H1 (cell line): ENCODE measurements at regions not wholly inside any gene's neighbourhood (a gene's known extent, or its start where the extent isn't known, plus 50 kb on each side); places are given as distances from the start of the nearest gene placed in this dataset.

ENCODE experiments used
- CTCF ChIA-PET: fragments of 300-600 bp; sonication (Branson Sonifier 250); formaldehyde crosslinking; loops from one replicate; lab custom pipeline; 2021; ENCODE audit not compliant: partially characterized antibody; lab: Charles Lee
- POLR2A ChIA-PET: fragments of 300-600 bp; sonication (Branson Sonifier 250); formaldehyde crosslinking; loops from one replicate; lab custom pipeline; 2021; ENCODE audit warnings: inconsistent platforms; ENCODE audit not compliant: partially characterized antibody; lab: Charles Lee
- DNase-seq, 2 experiments: peaks; one replicate each; pipeline versions ENCODE4 v3.0.0 to v3.0.0-alpha.2; 2010 to 2022; ENCODE audit warnings: low spot score in 2 of 2, low read depth in 1 of 2, mixed read lengths in 1 of 2
- FAIRE-seq: peaks from 2 replicates; lab custom pipeline; 2011; peaks lifted over from hg19 to GRCh38; lab: Jason Lieb, UNC
- H2AFZ ChIP-seq: 2 replicates; pipeline ENCODE4 v1.8.1; 2012; ENCODE audit warnings: low read length, inconsistent platforms
- H2AK5ac ChIP-seq: 2 replicates; pipeline ENCODE4 v1.6.1; 2013; ENCODE audit warnings: low read depth, low read length
- H2BK120ac ChIP-seq: replicated peaks from 2 replicates; pipeline ENCODE3; 2013; ENCODE audit warnings: low read depth, low read length, inconsistent platforms
- H2BK12ac ChIP-seq: 2 replicates; pipeline ENCODE4 v1.6.1; 2013; ENCODE audit warnings: low read depth, low read length
- H2BK15ac ChIP-seq: 2 replicates; pipeline ENCODE4 v1.6.1; 2013; ENCODE audit warnings: low read length
- H2BK20ac ChIP-seq: 2 replicates; pipeline ENCODE4 v1.6.1; 2013; ENCODE audit warnings: low read length
- H2BK5ac ChIP-seq: 2 replicates; pipeline ENCODE4 v1.6.1; 2013; ENCODE audit warnings: low read depth, low read length
- H3K14ac ChIP-seq: 2 replicates; pipeline ENCODE4 v1.6.1; 2013; ENCODE audit warnings: inconsistent platforms; ENCODE audit not compliant: insufficient read length
- H3K18ac ChIP-seq: 2 replicates; pipeline ENCODE4 v1.6.1; 2013; ENCODE audit warnings: low read length; ENCODE audit errors: extremely low read depth
- H3K23ac ChIP-seq: 2 replicates; pipeline ENCODE4 v1.6.1; 2013; ENCODE audit warnings: inconsistent platforms; ENCODE audit not compliant: insufficient read length
- H3K23me2 ChIP-seq: 2 replicates; pipeline ENCODE4 v1.6.1; 2013; ENCODE audit warnings: low read depth, low read length
- H3K27ac ChIP-seq: 2 replicates; pipeline ENCODE4 v1.6.1; 2011; ENCODE audit warnings: low read depth, low read length, inconsistent platforms
- H3K27me3 ChIP-seq, 4 experiments: replicated peaks in 1 of 4; 1 replicate in 1 of 4; 2 replicates in 3 of 4; pipeline versions ENCODE4 v1.6.1 to v1.8.1; 2011 to 2013; ENCODE audit warnings: low read length in 3 of 4, mild to moderate bottlenecking in 3 of 4, inconsistent platforms in 2 of 4, mixed read lengths in 2 of 4, moderate library complexity in 1 of 4; ENCODE audit not compliant: control insufficient read depth in 3 of 4, insufficient read depth in 3 of 4; ENCODE audit errors: extremely low read depth in 1 of 4
- H3K36me3 ChIP-seq, 4 experiments: 2 replicates each; pipeline versions ENCODE4 v1.6.1 to v1.8.1; 2011 to 2013; ENCODE audit warnings: mild to moderate bottlenecking in 4 of 4, low read length in 3 of 4, moderate library complexity in 2 of 4, control low read depth in 1 of 4, inconsistent platforms in 1 of 4; ENCODE audit not compliant: insufficient read depth in 4 of 4, control insufficient read depth in 2 of 4
- H3K4ac ChIP-seq: replicated peaks from 2 replicates; pipeline ENCODE3; 2013; ENCODE audit warnings: low read length, low read depth, mixed read lengths, inconsistent platforms; ENCODE audit not compliant: insufficient read length
- H3K4me1 ChIP-seq, 4 experiments: replicated peaks in 1 of 4; 1 replicate in 1 of 4; 2 replicates in 3 of 4; pipeline versions ENCODE4 v1.6.1 to v1.8.1; 2011 to 2013; ENCODE audit warnings: low read length in 3 of 4, inconsistent platforms in 2 of 4, mixed read lengths in 1 of 4; ENCODE audit not compliant: insufficient read depth in 4 of 4, control insufficient read depth in 3 of 4
- H3K4me2 ChIP-seq, 2 experiments: 2 replicates each; pipeline versions ENCODE4 v1.6.1 to v1.8.1; 2011 to 2013; ENCODE audit warnings: low read depth in 2 of 2, low read length in 2 of 2, control low read depth in 1 of 2, inconsistent platforms in 1 of 2, mild to moderate bottlenecking in 1 of 2; ENCODE audit not compliant: insufficient read depth in 1 of 2
- H3K4me3 ChIP-seq, 4 experiments: fragments of 200-600, 300-600 bp in 1 of 4; sonication (generic), shearing (Covaris generic), sonication (Bioruptor Twin) in 1 of 4; 2 replicates each; pipeline versions ENCODE4 v1.5.1 to v1.8.1; 2011 to 2016; ENCODE audit warnings: low read length in 4 of 4, low read depth in 3 of 4, control low read depth in 2 of 4, inconsistent platforms in 2 of 4, mild to moderate bottlenecking in 2 of 4, mixed read lengths in 1 of 4, moderate library complexity in 1 of 4; ENCODE audit not compliant: insufficient read depth in 2 of 4; ENCODE audit errors: extremely low read depth in 1 of 4
- H3K56ac ChIP-seq: replicated peaks from 2 replicates; pipeline ENCODE3; 2013; ENCODE audit warnings: low read depth, mild to moderate bottlenecking, mixed read lengths, low read length, inconsistent platforms; ENCODE audit not compliant: insufficient read length
- H3K79me1 ChIP-seq: 2 replicates; pipeline ENCODE4 v1.6.1; 2013; ENCODE audit warnings: low read depth, low read length, control low read depth
- H3K79me2 ChIP-seq, 2 experiments: 2 replicates each; pipeline versions ENCODE4 v1.6.1 to v1.8.1; 2012 to 2013; ENCODE audit warnings: low read length in 2 of 2, mild to moderate bottlenecking in 2 of 2, inconsistent platforms in 1 of 2; ENCODE audit not compliant: insufficient read depth in 2 of 2, control insufficient read depth in 1 of 2
- H3K9ac ChIP-seq, 4 experiments: replicated peaks in 1 of 4; 1 replicate in 1 of 4; 2 replicates in 3 of 4; pipeline versions ENCODE4 v1.6.1 to v1.8.1; 2011 to 2013; ENCODE audit warnings: low read depth in 3 of 4, low read length in 3 of 4, control low read depth in 2 of 4, mild to moderate bottlenecking in 2 of 4, moderate library complexity in 2 of 4, inconsistent platforms in 1 of 4; ENCODE audit errors: extremely low read depth in 1 of 4
- H3K9me3 ChIP-seq, 2 experiments: 2 replicates each; pipeline versions ENCODE4 v1.6.1 to v1.8.1; 2012 to 2013; ENCODE audit warnings: mild to moderate bottlenecking in 2 of 2, moderate library complexity in 2 of 2, control low read depth in 1 of 2, inconsistent platforms in 1 of 2, low read depth in 1 of 2, low read length in 1 of 2, mixed read lengths in 1 of 2; ENCODE audit not compliant: insufficient read depth in 2 of 2
- H4K20me1 ChIP-seq, 2 experiments: replicated peaks in 1 of 2; 2 replicates each; pipeline versions ENCODE3 to v1.8.1; 2011 to 2013; ENCODE audit warnings: inconsistent platforms in 2 of 2, low read length in 2 of 2, mild to moderate bottlenecking in 1 of 2; ENCODE audit not compliant: insufficient read depth in 2 of 2, control insufficient read depth in 1 of 2
- H4K5ac ChIP-seq: 2 replicates; pipeline ENCODE4 v1.6.1; 2013; ENCODE audit warnings: low read length, low read depth, mixed read lengths, inconsistent platforms; ENCODE audit not compliant: insufficient read length
- H4K8ac ChIP-seq: 2 replicates; pipeline ENCODE4 v1.8.0; 2013; ENCODE audit warnings: mild to moderate bottlenecking, moderate library complexity, low read length, inconsistent platforms; ENCODE audit not compliant: insufficient read depth; ENCODE audit errors: extremely low read depth
- H4K91ac ChIP-seq: replicated peaks from 2 replicates; pipeline ENCODE3; 2013; ENCODE audit warnings: low read length, mixed read lengths, inconsistent platforms; ENCODE audit not compliant: insufficient read length
- CTCF ChIP-seq, 3 experiments: IDR thresholded peaks; 1 replicate in 2 of 3; 2 replicates in 1 of 3; pipeline versions ENCODE4 v1.5.1 to v1.6.1; 2011; ENCODE audit warnings: low read length in 3 of 3, mild to moderate bottlenecking in 3 of 3, inconsistent platforms in 2 of 3, low read depth in 1 of 3, moderate library complexity in 1 of 3; ENCODE audit not compliant: insufficient read depth in 1 of 3; ENCODE audit errors: control extremely low read depth in 1 of 3
- FOSL1 ChIP-seq: IDR thresholded peaks from 2 replicates; pipeline ENCODE4 v1.6.1; 2011; ENCODE audit warnings: mild to moderate bottlenecking, low read depth, low read length, moderate library complexity; ENCODE audit not compliant: insufficient read depth
- RAD21 ChIP-seq, 2 experiments: IDR thresholded peaks in 1 of 2; conservative IDR thresholded peaks in 1 of 2; 2 replicates each; pipeline ENCODE4 v1.6.1; 2011; ENCODE audit warnings: low read depth in 2 of 2, low read length in 2 of 2, improper control_type of control experiment in 1 of 2, inconsistent platforms in 1 of 2, mild to moderate bottlenecking in 1 of 2, moderate library complexity in 1 of 2
- WGBS, 2 experiments: shearing (Covaris generic) in 1 of 2; methylation state at CpG; one replicate each; pipeline versions ENCODE4 v1.1.6 to v1.1.7; 2013 to 2015; ENCODE audit warnings: low lambda C conversion rate in 2 of 2, mixed read lengths in 2 of 2, inconsistent platforms in 1 of 2, low coverage in 1 of 2, missing lambda C conversion rate in 1 of 2; ENCODE audit not compliant: insufficient replicate concordance in 2 of 2, insufficient coverage in 1 of 2, insufficient read length in 1 of 2; ENCODE audit errors: extremely low coverage in 1 of 2, missing lambda C conversion rate in 1 of 2; 5-methylcytosine and 5-hydroxymethylcytosine counted together

- ChIA-PET POLR2A (no interaction called here), CTCF (interaction anchor here (0.6 to 4.4 kb wide), 47 partner anchors 8 to 430 kb away, joined by 3 to 31 read pairs (median 3); no protein-coding TSS in a partner anchor)
- DNase-seq = peak; percentile 69 to 73
- Histone ChIP-seq H3K79me2 (no peaks in the 10 kb centered on the region), H2AK5ac (no peak overlapping the region), H3K23me2 (no peaks in the 10 kb centered on the region), H2BK12ac (no peak overlapping the region), H3K4me2 (no peak overlapping the region), H2BK20ac (no peak overlapping the region; the same call in 1 of the 2 replicates), H3K14ac (no peak overlapping the region), H4K5ac (no peak overlapping the region), H2AFZ (peak overlapping the region; percentile 3; the same call in 1 of the 2 replicates), H3K18ac (no peak overlapping the region), H3K27me3 (peaks cover 0 to 6% (median 0%) of the 10 kb centered on the region in 4 experiments; a peak in 2 of 7 replicates), H3K79me1 (no peaks in the 10 kb centered on the region), H4K91ac (no peak overlapping the region), H3K27ac (no peak overlapping the region), H3K4me1 (no peaks in the 10 kb centered on the region), H4K20me1 (no peaks in the 10 kb centered on the region), H2BK15ac (no peak overlapping the region), H2BK5ac (no peak overlapping the region), H2BK120ac (no peak overlapping the region), H3K9ac (no peak overlapping the region), H3K56ac (no peak overlapping the region), H3K36me3 (no peaks in the 10 kb centered on the region), H3K9me3 (no peaks in the 10 kb centered on the region), H3K4ac (no peak overlapping the region), H3K23ac (no peak overlapping the region), H3K4me3 (no peak overlapping the region), H4K8ac (no peak overlapping the region)
- WGBS, 2 experiments = 46% methylated on average over 15 of the region's 15 CpGs; no CpG with 5 or more reads in 1 of the 2 experiments
- peak; percentile 78 for FAIRE-seq
- TF ChIP-seq FOSL1 = no peak
- peak; percentile 86 to 88 for TF ChIP-seq RAD21 (IDR thresholded peaks at IDR 0.05 in 1 of 2, conservative IDR thresholded peaks at IDR 0.05 in 1 of 2; ENCODE audit: low read depth in 2 of 2, low read length in 2 of 2)
- peak; percentile 80 to 95 (median 92) for TF ChIP-seq CTCF (IDR thresholded peaks at IDR 0.05; ENCODE audit: control extremely low read depth in 1 of 3, insufficient read depth in 1 of 3, low read depth in 1 of 3, low read length in 3 of 3)
These were observed 106.8 kb upstream of the SIRPG start for GRCh38 chr20:1764136-1765033.
